PC-3 (cell line): ENCODE measurements at regions not wholly inside any gene's neighbourhood (a gene's known extent, or its start where the extent isn't known, plus 50 kb on each side); places are given as distances from the start of the nearest gene placed in this dataset.

ENCODE experiments used
- ATAC-seq: fragments of 200-7000 bp; cut with Tn5 transposase; 2 replicates; pipeline ENCODE4 v1.9.1; 2020; ENCODE audit warnings: mild to moderate bottlenecking, moderate library complexity
- BruUV-seq: library from RNA; stranded (reverse); fragments of 400-500 nt; replicated peaks from 2 replicates; lab custom pipeline; 2021; lab: Mats Ljungman, UMichigan
- CTCF ChIA-PET: fragments of 300-600 bp; sonication (Branson Sonifier 250); formaldehyde crosslinking; loops from one replicate; lab custom pipeline; 2022; ENCODE audit warnings: antibody characterized with exemption; lab: Charles Lee
- POLR2A ChIA-PET: fragments of 300-600 bp; sonication (Branson Sonifier 250); formaldehyde crosslinking; loops from one replicate; lab custom pipeline; 2022; ENCODE audit warnings: antibody characterized with exemption; ENCODE audit not compliant: unreplicated experiment; lab: Charles Lee
- DNase-seq: peaks from one replicate; pipeline ENCODE4 v3.0.0-alpha.2; 2015
- H2AFZ ChIP-seq: fragments of 300-600 bp; sonication (generic); 2 replicates; pipeline ENCODE4 v1.6.0; 2016; ENCODE audit warnings: antibody characterized with exemption, low read length
- H3F3A ChIP-seq: fragments of 300-600 bp; sonication (generic); one replicate; pipeline ENCODE4 v1.6.0; 2017; ENCODE audit warnings: antibody characterized with exemption, low read length, control low read depth, mild to moderate bottlenecking; ENCODE audit not compliant: unreplicated experiment
- H3K27ac ChIP-seq: fragments of 300-600 bp; sonication (generic); 2 replicates; pipeline ENCODE4 v1.5.1; 2016; ENCODE audit warnings: mild to moderate bottlenecking, low read length
- H3K27me3 ChIP-seq: fragments of 300-600 bp; sonication (generic); 2 replicates; pipeline ENCODE4 v1.6.1; 2016; ENCODE audit warnings: low read length, mixed read lengths
- H3K36me3 ChIP-seq: fragments of 300-600 bp; sonication (generic); 2 replicates; pipeline ENCODE4 v1.6.1; 2016; ENCODE audit warnings: low read depth, mixed run types, low read length, mixed read lengths
- H3K4me1 ChIP-seq: fragments of 300-600 bp; sonication (generic); 2 replicates; pipeline ENCODE4 v1.5.1; 2016; ENCODE audit warnings: low read length; ENCODE audit not compliant: insufficient read depth
- H3K4me2 ChIP-seq: fragments of 300-600 bp; sonication (generic); 2 replicates; pipeline ENCODE4 v1.6.0; 2016; ENCODE audit warnings: low read length
- H3K4me3 ChIP-seq: fragments of 300-600 bp; sonication (generic); 2 replicates; pipeline ENCODE4 v1.5.1; 2016; ENCODE audit warnings: mild to moderate bottlenecking, low read length, mixed read lengths
- H3K79me2 ChIP-seq: fragments of 300-600 bp; sonication (generic); 2 replicates; pipeline ENCODE4 v1.6.1; 2017; ENCODE audit warnings: low read length, mixed read lengths
- H3K9ac ChIP-seq: fragments of 300-600 bp; sonication (generic); 2 replicates; pipeline ENCODE4 v1.6.0; 2016; ENCODE audit warnings: mild to moderate bottlenecking, low read length
- H3K9me2 ChIP-seq: fragments of 300-600 bp; sonication (generic); replicated peaks from 2 replicates; pipeline ENCODE4 v1.6.1; 2016; ENCODE audit warnings: mixed run types, low read length, mixed read lengths
- H3K9me3 ChIP-seq: fragments of 300-600 bp; sonication (generic); 2 replicates; pipeline ENCODE4 v1.6.1; 2016; ENCODE audit warnings: low read length, mixed read lengths
- H4K20me1 ChIP-seq: fragments of 300-600 bp; sonication (generic); 2 replicates; pipeline ENCODE4 v1.6.1; 2016; ENCODE audit warnings: low read length, mixed read lengths
- EZH2 ChIP-seq: fragments of 300-600 bp; sonication (generic); IDR thresholded peaks from one replicate; pipeline ENCODE4 v1.6.1; 2017; ENCODE audit warnings: antibody characterized with exemption, mild to moderate bottlenecking, low read length; ENCODE audit not compliant: unreplicated experiment
- EZH2phosphoT487 ChIP-seq: fragments of 300-600 bp; sonication (generic); IDR thresholded peaks from 2 replicates; pipeline ENCODE4 v1.6.1; 2018; ENCODE audit warnings: mild to moderate bottlenecking, antibody characterized with exemption, low read length, borderline replicate concordance
- intact Hi-C: fragments of 100-400 bp; cut with micrococcal nuclease; formaldehyde crosslinking; loops from 2 replicates; pipeline ENCODE4 v1.9.0; 2023
- TF ChIP-seq, protein P1 (sequence below): fragments of 300-600 bp; sonication (generic); conservative IDR thresholded peaks from 2 replicates; pipeline ENCODE4 v1.5.1; 2017; ENCODE audit warnings: antibody characterized with exemption, low read depth, mild to moderate bottlenecking, low read length

- BruUV-seq, result no TSS peak
- H4K20me1 ChIP-seq, result no peaks in the 10 kb centered on the region
- H3K4me3 ChIP-seq, result no peak overlapping the region
- TF ChIP-seq EZH2phosphoT487 (no peak), EZH2 (no peak)
- TF ChIP-seq, protein P1, sequence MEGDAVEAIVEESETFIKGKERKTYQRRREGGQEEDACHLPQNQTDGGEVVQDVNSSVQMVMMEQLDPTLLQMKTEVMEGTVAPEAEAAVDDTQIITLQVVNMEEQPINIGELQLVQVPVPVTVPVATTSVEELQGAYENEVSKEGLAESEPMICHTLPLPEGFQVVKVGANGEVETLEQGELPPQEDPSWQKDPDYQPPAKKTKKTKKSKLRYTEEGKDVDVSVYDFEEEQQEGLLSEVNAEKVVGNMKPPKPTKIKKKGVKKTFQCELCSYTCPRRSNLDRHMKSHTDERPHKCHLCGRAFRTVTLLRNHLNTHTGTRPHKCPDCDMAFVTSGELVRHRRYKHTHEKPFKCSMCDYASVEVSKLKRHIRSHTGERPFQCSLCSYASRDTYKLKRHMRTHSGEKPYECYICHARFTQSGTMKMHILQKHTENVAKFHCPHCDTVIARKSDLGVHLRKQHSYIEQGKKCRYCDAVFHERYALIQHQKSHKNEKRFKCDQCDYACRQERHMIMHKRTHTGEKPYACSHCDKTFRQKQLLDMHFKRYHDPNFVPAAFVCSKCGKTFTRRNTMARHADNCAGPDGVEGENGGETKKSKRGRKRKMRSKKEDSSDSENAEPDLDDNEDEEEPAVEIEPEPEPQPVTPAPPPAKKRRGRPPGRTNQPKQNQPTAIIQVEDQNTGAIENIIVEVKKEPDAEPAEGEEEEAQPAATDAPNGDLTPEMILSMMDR, result no peak
- H3K27me3 ChIP-seq, result no peaks in the 10 kb centered on the region
- ChIA-PET CTCF (no interaction called here), POLR2A (no interaction called here)
- ATAC-seq (no peak), DNase-seq (no peak)
- no peaks in the 10 kb centered on the region for H3K79me2 ChIP-seq
- H3K4me2 ChIP-seq, result no peak overlapping the region
- no peaks in the 10 kb centered on the region for H3K36me3 ChIP-seq
- no peak overlapping the region for H2AFZ ChIP-seq
- H3K9me2 ChIP-seq, result no peaks in the 10 kb centered on the region
- intact Hi-C loops, result no loop called here
- no peaks in the 10 kb centered on the region for H3K4me1 ChIP-seq
- no peaks in the 10 kb centered on the region for H3F3A ChIP-seq
- H3K9ac ChIP-seq, result no peak overlapping the region
- H3K9me3 ChIP-seq, result no peaks in the 10 kb centered on the region
- no peak overlapping the region for H3K27ac ChIP-seq
These were observed 1474.1 kb upstream of the SEL1L start for GRCh38 chr14:83007641-83008225.

- Histone ChIP-seq H2AFZ (no peak overlapping the region), H3K27ac (no peak overlapping the region), H3K4me2 (no peak overlapping the region), H3K36me3 (no peaks in the 10 kb centered on the region), H3K4me1 (no peaks in the 10 kb centered on the region), H4K20me1 (no peaks in the 10 kb centered on the region), H3F3A (no peaks in the 10 kb centered on the region), H3K79me2 (no peaks in the 10 kb centered on the region), H3K4me3 (no peak overlapping the region), H3K9ac (no peak overlapping the region), H3K27me3 (no peaks in the 10 kb centered on the region), H3K9me2 (no peaks in the 10 kb centered on the region), H3K9me3 (0 out of 2 replicates have a peak, but pooled peaks cover 4% of the 10 kb centered on the region)
- no TSS peak for BruUV-seq
- no peak for TF ChIP-seq EZH2
- no peak for TF ChIP-seq EZH2phosphoT487
- TF ChIP-seq, protein P1, result no peak
- POLR2A ChIA-PET, result no interaction called here
- CTCF ChIA-PET, result no interaction called here
- ATAC-seq (no peak), DNase-seq (no peak)
- intact Hi-C loops, result no loop called here
These were observed 1483.6 kb upstream of the SEL1L start for GRCh38 chr14:83017296-83017695.

- H3K4me1 ChIP-seq, result no peaks in the 10 kb centered on the region
- no peaks in the 10 kb centered on the region for H3K79me2 ChIP-seq
- H3K9me3 ChIP-seq, result 0 out of 2 replicates have a peak, but pooled peaks cover 8% of the 10 kb centered on the region
- no peak overlapping the region for H3K4me3 ChIP-seq
- H3K9me2 ChIP-seq, result no peaks in the 10 kb centered on the region
- H3F3A ChIP-seq, result no peaks in the 10 kb centered on the region
- H3K9ac ChIP-seq, result no peak overlapping the region
- H3K36me3 ChIP-seq, result no peaks in the 10 kb centered on the region
- TF ChIP-seq, protein P1, result no peak
- TF ChIP-seq EZH2phosphoT487 (no peak), EZH2 (no peak)
- no peak overlapping the region for H3K27ac ChIP-seq
- intact Hi-C loops, result no loop called here
- POLR2A ChIA-PET, result no interaction called here
- H3K4me2 ChIP-seq, result no peak overlapping the region
- H3K27me3 ChIP-seq, result no peaks in the 10 kb centered on the region
- CTCF ChIA-PET, result no interaction called here
- ATAC-seq, result no peak
- BruUV-seq, result no TSS peak
- no peaks in the 10 kb centered on the region for H4K20me1 ChIP-seq
- H2AFZ ChIP-seq, result no peak overlapping the region
- no peak for DNase-seq
These were observed 1486.2 kb upstream of the SEL1L start for GRCh38 chr14:83019744-83020414.
